NCI-H526 (cell line): ENCODE measurements at regions not wholly inside any gene's neighbourhood (a gene's known extent, or its start where the extent isn't known, plus 50 kb on each side); places are given as distances from the start of the nearest gene placed in this dataset.
A peak's percentile ranks its signal among the peaks of the same experiment; 100 is the strongest.
"Not testable (repeated sequence)": the region's sequence is repeated elsewhere in the genome, so short reads cannot be mapped to it uniquely, and the experiment has no call there.

ENCODE experiments used
- DNase-seq, 2 experiments: peaks; one replicate each; lab custom pipeline; 2025; lab: John Stamatoyannopoulos, UW

DNA sequence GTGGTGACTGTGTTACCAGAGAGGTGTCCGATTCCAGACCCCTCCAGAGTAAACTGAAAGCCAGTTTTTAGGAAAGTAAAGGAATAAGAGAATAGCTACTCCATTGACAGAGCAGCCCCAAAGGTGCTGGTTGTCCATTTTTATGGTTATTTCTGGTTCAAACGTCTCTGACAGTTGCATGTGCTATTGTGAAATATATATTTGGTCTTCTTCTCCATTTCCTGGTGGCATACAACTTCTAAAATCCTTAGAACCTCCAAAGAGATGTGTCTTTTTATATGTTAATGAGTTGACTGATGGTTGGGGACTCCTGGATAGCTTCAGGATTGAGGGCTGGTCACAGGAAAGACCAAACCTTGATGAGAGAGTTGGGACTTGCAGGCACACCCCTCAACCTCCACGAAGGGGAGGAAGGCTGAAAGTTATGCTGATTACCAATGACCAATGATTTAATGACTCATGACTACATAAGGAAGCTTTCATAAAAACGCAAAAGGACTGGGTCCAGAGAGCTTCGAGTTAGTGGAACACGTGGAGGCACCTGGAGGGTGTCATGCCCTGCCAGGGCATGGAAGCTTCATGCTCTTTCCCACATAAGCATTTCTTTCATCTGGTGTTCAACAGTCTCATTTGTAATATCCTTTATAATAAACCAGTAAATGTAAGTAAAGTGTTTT, 100.7 kb downstream of the SLC16A1 start:
- DNase-seq: no peak

- not testable (repeated sequence) for DNase-seq
Observed at GRCh38 chr1:112854368-112854984, 101.5 kb downstream of the SLC16A1 start.

- not testable (repeated sequence) for DNase-seq
Observed at GRCh38 chr1:112853915-112854314, 102.1 kb downstream of the SLC16A1 start.

DNA sequence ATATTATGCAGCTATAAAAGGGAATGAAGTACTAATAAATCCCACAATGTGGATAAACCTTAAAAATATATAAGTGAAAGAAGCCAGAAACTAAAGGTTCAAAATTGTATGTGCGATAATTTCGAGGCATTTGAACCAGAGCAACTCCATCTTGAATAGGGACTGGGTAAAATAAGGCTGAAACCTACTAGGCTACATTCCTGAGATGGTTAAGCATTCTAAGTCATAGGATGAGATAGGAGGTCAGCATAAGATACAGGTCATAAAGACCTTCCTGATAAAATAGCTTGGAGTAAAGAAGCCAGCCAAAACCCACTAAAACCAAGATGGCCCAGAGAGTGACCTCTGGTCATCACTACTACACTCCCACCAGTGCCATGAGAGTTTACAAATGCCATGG, 103.1 kb downstream of the SLC16A1 start:
- DNase-seq: no peak

- DNase-seq: peak; percentile 99
Observed at GRCh38 chr1:112852276-112852675, 103.7 kb downstream of the SLC16A1 start.

GRCh38 chr1:112850034-112850757, 105.8 kb downstream of the SLC16A1 start:
- DNase-seq: peak; percentile 69 to 75

GRCh38 chr1:112849425-112850033, 106.5 kb downstream of the SLC16A1 start:
- peak; percentile 79 to 93 for DNase-seq

DNA sequence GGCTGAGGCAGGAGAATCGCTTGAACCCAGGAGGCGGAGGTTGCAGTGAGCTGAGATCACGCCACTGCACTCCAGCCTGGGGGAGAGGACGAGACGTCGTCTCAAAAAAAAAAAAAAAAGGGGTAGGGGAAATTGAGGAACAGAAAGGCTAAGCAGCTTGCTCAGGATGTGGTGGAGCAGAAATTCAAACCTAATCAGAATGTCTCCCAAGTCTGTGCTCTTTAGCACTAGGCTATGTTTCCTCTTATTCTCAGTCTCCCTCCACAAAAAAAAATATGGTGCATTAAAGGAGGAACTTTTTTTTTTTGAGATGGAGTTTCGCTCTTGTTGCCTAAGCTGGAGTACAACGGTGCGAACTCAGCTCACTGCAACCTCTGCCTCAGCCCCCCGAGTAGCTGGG, 114.2 kb downstream of the SLC16A1 start:
- DNase-seq: no peak

- DNase-seq: peak; percentile 30 to 48
Observed at GRCh38 chr1:112840631-112841624, 115.1 kb downstream of the SLC16A1 start.

- DNase-seq: no peak
Observed at GRCh38 chr1:112836642-112837041, 119.4 kb downstream of the SLC16A1 start.

DNA sequence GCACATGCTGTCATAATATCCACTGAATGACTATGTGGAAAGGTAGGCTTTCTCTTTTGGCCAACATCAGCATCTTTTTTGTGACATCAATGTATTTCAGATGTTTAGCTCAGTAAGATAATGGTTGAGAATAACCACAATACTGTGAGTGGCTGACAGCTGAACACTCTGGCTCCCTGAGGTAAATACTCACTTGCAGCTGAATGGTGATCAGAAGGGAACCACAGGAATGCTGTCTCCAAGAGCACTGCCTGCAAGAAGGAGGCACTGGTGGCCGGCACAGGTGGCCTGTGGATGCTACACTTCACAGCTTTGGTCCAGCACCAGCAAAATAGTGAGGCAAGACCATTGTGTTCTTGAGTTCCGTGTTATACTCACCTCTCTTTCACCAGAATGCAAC, 118.7 kb upstream of the PPM1J start:
- no peak for DNase-seq

DNA sequence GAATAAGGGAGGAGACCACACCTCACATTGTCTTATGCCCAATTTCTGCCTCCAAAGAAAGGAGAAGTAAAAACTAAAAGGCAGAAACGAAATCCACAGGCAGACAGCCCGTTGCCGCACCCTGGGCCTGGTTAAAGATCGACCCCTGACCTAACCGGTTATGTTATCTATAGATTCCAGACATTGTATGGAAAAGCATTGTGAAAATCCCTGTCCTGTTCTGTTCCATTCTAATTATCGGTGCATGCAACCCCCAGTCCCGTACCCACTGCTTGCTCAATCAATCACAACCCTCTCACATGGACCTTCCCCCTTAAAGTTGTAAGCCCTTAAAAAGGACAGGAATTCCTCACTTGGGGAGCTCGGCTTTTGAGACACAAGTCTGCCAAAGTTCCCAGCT, 117.1 kb upstream of the PPM1J start:
- not testable (repeated sequence) for DNase-seq

DNA sequence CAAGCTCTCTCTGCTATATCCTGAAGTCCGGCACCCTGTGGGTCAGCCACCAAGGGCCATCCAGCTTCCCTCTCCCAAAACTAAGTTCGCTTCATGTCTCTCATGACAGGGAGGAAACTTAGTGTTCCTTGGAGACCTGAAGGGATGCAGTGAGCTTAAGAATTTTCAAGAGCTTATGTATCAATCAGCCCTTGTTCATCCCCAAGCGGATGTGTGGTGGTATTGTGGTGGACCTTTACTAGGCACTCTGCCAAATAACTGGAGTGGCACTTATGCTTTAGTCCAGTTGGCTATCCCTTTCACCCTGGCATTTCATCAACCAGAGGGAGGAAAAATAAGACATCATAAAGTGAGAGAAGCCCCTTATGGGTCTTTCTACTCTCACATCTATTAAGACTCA, 114.6 kb upstream of the PPM1J start:
- not testable (repeated sequence) for DNase-seq

DNA sequence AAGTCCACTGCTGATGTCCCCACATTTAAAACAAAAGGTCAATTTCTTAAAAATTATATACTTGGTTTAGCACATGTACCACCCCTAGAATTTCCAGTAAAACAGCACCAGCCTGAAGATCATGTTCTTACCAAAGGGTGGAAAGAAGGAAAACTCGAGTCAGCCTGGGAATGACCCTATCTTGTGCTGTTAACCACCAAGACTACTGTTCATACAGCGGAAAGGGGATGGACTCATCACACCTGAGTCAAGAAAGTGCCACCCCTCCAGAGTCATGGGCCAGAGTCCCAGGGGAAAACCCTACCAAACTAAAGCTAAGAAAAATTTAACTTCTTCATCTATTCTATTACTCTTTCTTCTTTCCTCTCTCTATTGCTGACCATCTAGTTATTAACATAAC, 113.6 kb upstream of the PPM1J start:
- DNase-seq: no peak

DNA sequence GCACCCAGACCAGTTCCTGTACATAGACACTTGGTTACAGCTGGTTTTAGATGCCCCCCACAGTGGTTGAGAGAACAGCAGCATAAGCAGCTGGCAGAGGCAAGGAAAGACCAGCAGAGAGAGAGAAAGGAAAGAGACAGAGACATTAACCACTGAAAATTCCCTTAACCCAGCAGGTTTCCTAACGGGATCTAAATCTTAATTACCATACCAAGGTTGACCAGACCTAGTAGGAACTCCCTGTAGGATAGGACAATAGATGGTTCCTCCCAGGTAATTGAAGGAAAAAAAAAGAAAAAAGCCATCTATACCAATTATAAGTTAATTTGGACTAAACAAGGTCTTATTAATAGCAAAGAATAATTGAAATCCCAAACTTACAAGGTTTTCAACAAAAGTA, 112.3 kb upstream of the PPM1J start:
- DNase-seq: not testable (repeated sequence)

- no peak for DNase-seq
Observed at GRCh38 chr1:112826217-112826944, 111.2 kb upstream of the PPM1J start.

DNA sequence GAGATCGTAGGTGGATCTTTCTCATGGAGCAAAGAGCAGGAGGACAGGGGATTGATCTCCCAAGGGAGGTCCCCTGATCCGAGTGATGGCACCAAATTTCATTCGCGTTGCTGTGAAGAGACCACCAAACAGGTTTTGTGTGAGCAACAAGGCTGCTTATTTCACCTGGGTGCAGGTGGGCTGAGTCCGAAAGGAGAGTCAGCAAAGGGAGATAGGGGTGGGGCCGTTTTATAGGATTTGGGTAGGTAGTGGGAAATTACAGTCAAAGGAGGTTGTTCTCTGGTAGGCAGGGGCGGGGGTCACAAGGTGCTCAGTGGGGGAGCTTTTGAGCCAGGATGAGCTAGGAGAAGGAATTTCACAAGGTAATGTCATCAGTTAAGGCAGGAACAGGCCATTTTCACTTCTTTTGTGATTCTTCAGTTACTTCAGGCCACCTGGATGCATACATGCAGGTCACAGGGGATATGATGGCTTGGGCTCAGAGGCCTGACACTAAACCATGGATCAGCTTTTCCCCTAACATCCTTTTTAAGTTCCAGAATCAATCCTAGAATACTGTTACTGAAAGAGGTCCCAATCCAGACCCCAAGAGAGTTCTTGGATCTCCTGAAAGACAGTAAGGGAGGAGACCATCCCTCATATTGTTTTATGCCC, 110.6 kb upstream of the PPM1J start:
- not testable (repeated sequence) for DNase-seq

DNA sequence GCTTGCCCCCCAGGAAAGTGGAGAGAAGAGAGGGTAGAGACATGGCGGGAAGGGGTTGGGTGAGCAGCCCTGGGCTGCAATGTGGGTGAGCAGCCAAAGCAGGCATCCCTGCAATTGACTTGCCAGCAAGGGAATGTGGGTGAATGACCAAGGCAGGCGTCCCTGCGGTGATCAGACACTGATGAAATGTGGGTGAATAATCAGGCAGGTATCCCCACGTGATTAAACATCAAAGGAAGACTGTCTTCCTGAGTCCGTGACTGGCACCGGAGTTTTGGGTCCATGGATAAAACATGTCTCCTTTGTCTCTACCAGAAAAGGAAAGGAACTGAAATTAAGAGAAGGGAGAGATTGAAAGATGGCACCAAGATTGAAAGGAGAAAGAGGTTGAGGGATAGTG, 109.9 kb upstream of the PPM1J start:
- DNase-seq: not testable (repeated sequence)

DNA sequence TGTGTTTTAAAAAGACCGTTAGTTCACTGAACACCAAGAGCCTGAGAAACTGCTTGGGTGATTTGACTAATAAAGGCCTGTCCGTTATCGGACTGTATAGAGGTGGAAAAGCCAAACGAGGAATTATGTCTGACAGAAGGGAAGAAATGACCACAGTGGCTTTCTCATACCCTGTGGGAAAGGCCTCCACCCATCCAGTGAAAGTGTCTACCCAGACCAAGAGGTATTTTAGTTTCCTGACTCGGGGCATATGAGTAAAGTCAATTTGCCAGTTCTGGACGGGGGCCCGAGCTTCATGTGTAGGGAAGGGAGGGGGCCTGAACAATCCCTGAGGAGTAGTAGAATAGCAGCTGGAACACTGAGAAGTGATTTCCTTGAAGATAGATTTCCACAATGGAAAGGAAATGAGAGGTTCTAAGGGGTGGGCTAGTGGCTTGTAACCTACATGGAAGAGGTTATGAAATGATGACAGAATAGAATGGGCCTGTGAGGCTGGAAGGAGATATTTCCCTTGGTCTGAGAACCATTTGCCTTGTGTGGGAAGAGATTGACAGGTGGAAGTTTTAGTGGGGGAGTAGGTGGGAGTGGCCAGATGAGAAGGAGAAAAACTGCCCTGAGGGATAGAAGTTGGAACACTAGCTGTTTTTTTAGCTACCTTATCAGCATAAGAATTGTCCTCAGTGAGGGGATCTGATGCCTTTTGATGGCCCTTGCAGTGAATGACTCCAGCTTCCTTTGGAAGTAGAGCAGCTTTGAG, 106.4 kb upstream of the PPM1J start:
- not testable (repeated sequence) for DNase-seq
